ENCODE measurements at regions not wholly inside any gene's neighbourhood (a gene's known extent, or its start where the extent isn't known, plus 50 kb on each side); places are given as distances from the start of the nearest gene placed in this dataset.

- WGBS (ENCODE audit: extremely low coverage, insufficient read length, low lambda C conversion rate), result no CpG with 5 or more reads among the region's 2 CpGs
- H3K27me3 ChIP-seq (ENCODE audit: insufficient read depth, low read length), result no peaks in the 10 kb centered on the region
- H3K4me1 ChIP-seq (ENCODE audit: insufficient read depth, low read length), result no peaks in the 10 kb centered on the region
Measured at GRCh38 chr6:9634776-9635175, 780.1 kb downstream of the TFAP2A start.

More at GRCh38 chr6:9634776-9635175, 780.1 kb downstream of the TFAP2A start:
- H2BK15ac ChIP-seq (ENCODE audit: low read depth, low read length), result no peak overlapping the region
- Mint-ChIP-seq H3K27me3 (ENCODE audit: low read depth) (no peaks in the 10 kb centered on the region), H3K36me3 (ENCODE audit: insufficient read depth in 1 of 3, low read depth in 3 of 3) (peaks cover 3 to 6% (median 4%) of the 10 kb centered on the region in 3 experiments; a peak in 5 of 7 replicates), H3K4me3 (no peak overlapping the region), H3K4me1 (no peaks in the 10 kb centered on the region), H3K9me3 (peaks cover 14 to 16% of the 10 kb centered on the region in 2 experiments), H3K27ac (no peak overlapping the region)
- H3K79me2 ChIP-seq (ENCODE audit: insufficient read depth, low read length), result no peaks in the 10 kb centered on the region
- H4K5ac ChIP-seq (ENCODE audit: insufficient read length, low read depth, low read length), result no peak overlapping the region
- DNase-seq, result no peak
- H2BK20ac ChIP-seq (ENCODE audit: low read depth, low read length, poor library complexity, severe bottlenecking), result no peak overlapping the region
- H3T11ph ChIP-seq (ENCODE audit: low read length), result no peak overlapping the region
- TF ChIP-seq CTCF (conservative IDR thresholded peaks at IDR 0.05), result no peak
- H3K4me2 ChIP-seq (ENCODE audit: insufficient read depth, insufficient read length, low read length), result no peak overlapping the region
- no peak overlapping the region for H2AFZ ChIP-seq (ENCODE audit: low read length)
- no peak overlapping the region for H3K14ac ChIP-seq (ENCODE audit: insufficient read depth, low read length)
- no peak overlapping the region for H4K91ac ChIP-seq (ENCODE audit: insufficient read length, low read depth, low read length)
- no peak overlapping the region for H3K4ac ChIP-seq (ENCODE audit: low read depth, low read length)
- H2BK5ac ChIP-seq (ENCODE audit: insufficient read length, low read length), result no peak overlapping the region
- H3K56ac ChIP-seq (ENCODE audit: insufficient read length, low read depth, low read length), result no peak overlapping the region
- no peak overlapping the region for H4K8ac ChIP-seq (replicated peaks; ENCODE audit: insufficient read length, low read depth, low read length)
- no peak overlapping the region for H3K27ac ChIP-seq (ENCODE audit: insufficient read length, low read depth, low read length)
- no peak overlapping the region for H3K18ac ChIP-seq (ENCODE audit: insufficient read length, low read depth, low read length)
- H2BK120ac ChIP-seq (ENCODE audit: low read depth, low read length, poor library complexity, severe bottlenecking), result no peak overlapping the region
- no peak overlapping the region for H3K23ac ChIP-seq (ENCODE audit: insufficient read length, low read depth, low read length)
- H4K20me1 ChIP-seq (ENCODE audit: control insufficient read depth, insufficient read depth, insufficient read length), result no peaks in the 10 kb centered on the region
- H2BK12ac ChIP-seq (ENCODE audit: insufficient read length, low read depth, low read length), result no peak overlapping the region
- H3K9ac ChIP-seq (ENCODE audit: extremely low read depth, insufficient read length, low read length), result no peak overlapping the region
- no peaks in the 10 kb centered on the region for H3K79me1 ChIP-seq (ENCODE audit: insufficient read depth, low read depth, low read length, poor library complexity, severe bottlenecking)
- H3K9me3 ChIP-seq (ENCODE audit: control insufficient read depth, low read depth, low read length), result no peaks in the 10 kb centered on the region
- H3K23me2 ChIP-seq (ENCODE audit: insufficient read length, low read depth, low read length, poor library complexity, severe bottlenecking), result no peaks in the 10 kb centered on the region
- no peak overlapping the region for H2AK5ac ChIP-seq (ENCODE audit: insufficient read length, low read length)

Measured in H9 (cell line).